Gastroesophageal sphincter (tissue), 4 donors: ENCODE measurements at regions not wholly inside any gene's neighbourhood (a gene's known extent, or its start where the extent isn't known, plus 50 kb on each side); places are given as distances from the start of the nearest gene placed in this dataset.

Source experiments
- ATAC-seq: fragments of 150-250 bp; one replicate; pipeline ENCODE4 v1.9.1; 2016; ENCODE audit warnings: mild to moderate bottlenecking, moderate library complexity
- H3K27ac ChIP-seq, 4 donors: fragments of 200-600 bp; sonication (generic) in 3 of 4; 1 replicate in 3 of 4; 2 replicates in 1 of 4; pipeline ENCODE4 v1.5.1; 2016 to 2019
- H3K27me3 ChIP-seq: fragments of 200-600 bp; sonication (generic); one replicate; pipeline ENCODE4 v1.5.1; 2019
- H3K36me3 ChIP-seq, 2 donors: fragments of 200-600 bp; sonication (generic); one replicate each; pipeline ENCODE4 v1.5.1; 2019; ENCODE audit warnings: control low read depth in 1 of 2
- H3K4me1 ChIP-seq, 3 donors: fragments of 200-600 bp; sonication (generic); 1 replicate in 2 of 3; 2 replicates in 1 of 3; pipeline ENCODE4 v1.5.1; 2016 to 2019; ENCODE audit warnings: control low read depth in 2 of 3
- H3K4me3 ChIP-seq, 2 donors: fragments of 200-600 bp; sonication (generic); one replicate each; pipeline ENCODE4 v1.5.1; 2019; ENCODE audit warnings: mild to moderate bottlenecking in 1 of 2, moderate library complexity in 1 of 2
- H3K9me3 ChIP-seq, 3 donors: fragments of 200-600 bp; sonication (generic); one replicate each; pipeline ENCODE4 v1.5.1; 2017 to 2019; ENCODE audit warnings: control low read depth in 2 of 3
- CTCF ChIP-seq, 4 experiments: fragments of 200-600 bp in 2 of 4; fragments of 450-650 bp in 2 of 4; sonication (generic) in 1 of 4; IDR thresholded peaks; one replicate each; pipeline ENCODE4 v1.5.1; 2017 to 2019; ENCODE audit warnings: antibody characterized with exemption in 4 of 4, mild to moderate bottlenecking in 2 of 4, moderate library complexity in 2 of 4
- EP300 ChIP-seq: sonication (generic); formaldehyde crosslinking; IDR thresholded peaks from one replicate; pipeline ENCODE4 v1.6.1; 2017; ENCODE audit warnings: antibody characterized with exemption, mild to moderate bottlenecking
- POLR2A ChIP-seq, 2 donors: fragments of 450-650 bp; IDR thresholded peaks; one replicate each; pipeline ENCODE4 v1.6.1; 2017; ENCODE audit warnings: antibody characterized with exemption in 2 of 2, mild to moderate bottlenecking in 2 of 2, moderate library complexity in 1 of 2
- POLR2AphosphoS5 ChIP-seq: sonication (generic); formaldehyde crosslinking; IDR thresholded peaks from one replicate; pipeline ENCODE4 v1.6.1; 2017; ENCODE audit warnings: antibody characterized with exemption
- WGBS, 2 donors: methylation state at CpG; one replicate each; pipeline ENCODE4 v1.1.5; 2018; ENCODE audit warnings: low coverage in 1 of 2; 5-methylcytosine and 5-hydroxymethylcytosine counted together

GRCh38 chr4:141783770-141784169 lies 147.4 kb downstream of the IL15 start:
- TF ChIP-seq POLR2A (IDR thresholded peaks at IDR 0.05): no peak
- no peak for TF ChIP-seq EP300
- no peak for TF ChIP-seq CTCF (IDR thresholded peaks at IDR 0.05)
- no peak for TF ChIP-seq POLR2AphosphoS5
- H3K9me3 ChIP-seq: no peaks in the 10 kb centered on the region
- no peaks in the 10 kb centered on the region for H3K36me3 ChIP-seq
- no peak for ATAC-seq
- H3K4me3 ChIP-seq: no peak overlapping the region
- H3K27me3 ChIP-seq: no peaks in the 10 kb centered on the region
- H3K27ac ChIP-seq: no peak overlapping the region
- H3K4me1 ChIP-seq: no peaks in the 10 kb centered on the region

DNA sequence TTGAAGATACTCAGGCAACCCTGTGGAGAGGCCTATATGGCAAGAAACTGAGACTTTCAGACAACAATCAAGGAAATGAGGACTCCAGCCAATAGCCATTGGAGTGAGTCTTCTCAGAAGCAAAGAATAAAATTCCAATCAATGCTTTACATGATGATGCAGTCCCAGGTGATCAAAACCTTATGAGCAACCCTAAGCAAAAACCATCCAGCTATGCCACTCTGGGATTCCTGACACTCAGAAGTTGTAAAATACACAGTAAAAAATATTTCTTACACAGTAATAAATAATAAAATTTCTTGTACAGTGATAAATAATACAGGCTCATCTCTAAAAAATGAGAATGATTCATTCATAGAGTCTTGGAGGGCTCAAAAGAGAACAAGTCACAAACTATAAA lies 150.6 kb downstream of the IL15 start:
- no peak overlapping the region for H3K4me3 ChIP-seq
- H3K27ac ChIP-seq: no peak overlapping the region
- no peaks in the 10 kb centered on the region for H3K27me3 ChIP-seq
- no peaks in the 10 kb centered on the region for H3K4me1 ChIP-seq
- H3K36me3 ChIP-seq: no peaks in the 10 kb centered on the region
- no peak for ATAC-seq
- TF ChIP-seq EP300 (no peak), POLR2A (IDR thresholded peaks at IDR 0.05) (no peak), POLR2AphosphoS5 (no peak), CTCF (IDR thresholded peaks at IDR 0.05) (no peak)
- no peaks in the 10 kb centered on the region for H3K9me3 ChIP-seq

DNA sequence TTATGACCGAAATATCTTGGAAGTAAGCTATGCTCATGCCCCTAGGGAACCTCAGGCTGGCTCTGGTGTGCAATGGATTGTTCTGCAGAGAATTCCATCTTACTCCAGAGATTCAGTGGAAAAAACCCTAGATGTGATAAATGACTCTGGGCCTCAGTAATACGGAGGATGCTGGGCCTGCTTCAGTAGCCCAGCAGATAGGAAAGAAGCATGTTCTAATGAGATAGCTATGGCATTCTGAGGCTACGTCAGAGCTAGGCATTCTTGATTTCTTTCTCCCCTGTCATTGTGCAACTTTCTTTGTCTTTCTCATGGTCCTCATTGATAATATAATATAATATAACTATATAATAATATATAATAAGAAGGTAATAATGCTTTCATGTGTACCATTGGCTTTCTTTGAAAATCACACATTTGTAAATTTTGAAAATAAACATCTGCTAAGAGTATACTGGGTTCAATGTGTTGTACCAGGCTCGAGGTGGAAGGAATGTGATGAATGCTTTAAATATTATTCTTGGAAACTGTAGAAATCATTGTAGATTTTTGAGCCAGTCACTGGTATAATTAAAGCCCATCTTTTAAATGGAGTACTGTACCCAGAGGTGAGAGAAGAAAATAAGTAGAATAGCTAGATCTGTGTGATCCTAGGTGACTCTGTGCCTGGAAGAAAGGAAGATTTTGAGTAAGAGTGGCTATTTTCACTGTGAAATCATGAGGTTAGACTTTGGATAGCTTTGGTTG lies 152.0 kb downstream of the IL15 start:
- ATAC-seq: no peak
- H3K4me3 ChIP-seq: no peak overlapping the region
- H3K36me3 ChIP-seq: no peaks in the 10 kb centered on the region
- TF ChIP-seq EP300 (no peak), CTCF (IDR thresholded peaks at IDR 0.05) (no peak), POLR2AphosphoS5 (no peak), POLR2A (IDR thresholded peaks at IDR 0.05) (no peak)
- H3K27me3 ChIP-seq: no peaks in the 10 kb centered on the region
- 56 to 58% methylated on average over 4 of the region's 4 CpGs for WGBS, 2 donors
- no peaks in the 10 kb centered on the region for H3K9me3 ChIP-seq
- no peak overlapping the region for H3K27ac ChIP-seq
- H3K4me1 ChIP-seq: no peaks in the 10 kb centered on the region

GRCh38 chr4:141789716-141790115 lies 153.3 kb downstream of the IL15 start:
- TF ChIP-seq CTCF (IDR thresholded peaks at IDR 0.05) (no peak), POLR2A (IDR thresholded peaks at IDR 0.05) (no peak), POLR2AphosphoS5 (no peak), EP300 (no peak)
- Histone ChIP-seq H3K4me3 (no peak overlapping the region), H3K27ac (no peak overlapping the region), H3K36me3 (no peaks in the 10 kb centered on the region), H3K9me3 (no peaks in the 10 kb centered on the region), H3K4me1 (no peaks in the 10 kb centered on the region), H3K27me3 (no peaks in the 10 kb centered on the region)
- 82 to 90% methylated on average over 4 of the region's 4 CpGs for WGBS, 2 donors
- no peak for ATAC-seq

- Histone ChIP-seq H3K27me3 (no peaks in the 10 kb centered on the region), H3K27ac (no peak overlapping the region), H3K4me1 (no peaks in the 10 kb centered on the region), H3K4me3 (no peak overlapping the region), H3K9me3 (no peaks in the 10 kb centered on the region), H3K36me3 (no peaks in the 10 kb centered on the region)
- TF ChIP-seq POLR2A (IDR thresholded peaks at IDR 0.05) (no peak), CTCF (IDR thresholded peaks at IDR 0.05) (no peak), EP300 (no peak), POLR2AphosphoS5 (no peak)
- ATAC-seq: no peak
- 90 to 100% methylated on average over 2 of the region's 2 CpGs for WGBS, 2 donors
Measured at GRCh38 chr4:141792164-141792563, 155.8 kb downstream of the IL15 start.
